HepG2 (cell line): ENCODE measurements at regions not wholly inside any gene's neighbourhood (a gene's known extent, or its start where the extent isn't known, plus 50 kb on each side); places are given as distances from the start of the nearest gene placed in this dataset.

Experiments used
- ATAC-seq: fragments of 200-7000 bp; cut with Tn5 transposase; 3 replicates; pipeline ENCODE4 v1.9.1; 2020; ENCODE audit warnings: mild to moderate bottlenecking, moderate library complexity
- BruUV-seq: library from RNA; stranded (reverse); fragments of 400-500 nt; replicated peaks from 2 replicates; lab custom pipeline; 2021; lab: Mats Ljungman, UMichigan
- CTCF ChIA-PET: fragments of 300-600 bp; formaldehyde crosslinking; extraction: SDS; loops from one replicate; lab custom pipeline; 2021; ENCODE audit warnings: low total read pairs, inconsistent platforms, low intra/inter-chr PET ratio; lab: Yijun Ruan, JAX
- POLR2A ChIA-PET: fragments of 350-600 bp; sonication (Branson Sonifier 250); formaldehyde crosslinking; loops from one replicate; lab custom pipeline; 2020; ENCODE audit warnings: antibody characterized with exemption, inconsistent platforms; lab: Yijun Ruan, JAX
- DNase-seq: peaks from one replicate; pipeline ENCODE4 v3.0.0-alpha.2; 2015; ENCODE audit warnings: low spot score
- FAIRE-seq: peaks from 3 replicates; lab custom pipeline; 2011; peaks lifted over from hg19 to GRCh38; lab: Jason Lieb, UNC
- H2AFZ ChIP-seq: one replicate; pipeline ENCODE4 v1.6.1; 2011; ENCODE audit warnings: low read length, inconsistent platforms
- H3K27ac ChIP-seq: fragments of 300-600 bp; 3 replicates; pipeline ENCODE4 v1.8.0; 2011; ENCODE audit warnings: mixed run types, mild to moderate bottlenecking, mixed read lengths, low read length, inconsistent platforms; ENCODE audit not compliant: insufficient read depth; ENCODE audit errors: extremely low read length
- H3K27me3 ChIP-seq, 2 experiments: fragments of 200-600 bp in 1 of 2; 2 replicates in 1 of 2; 3 replicates in 1 of 2; pipeline versions ENCODE4 v1.6.0 to v1.8.0; 2011; ENCODE audit warnings: low read length in 2 of 2, mild to moderate bottlenecking in 2 of 2, moderate library complexity in 2 of 2, inconsistent platforms in 1 of 2; ENCODE audit not compliant: insufficient read depth in 2 of 2, control insufficient read depth in 1 of 2
- H3K36me3 ChIP-seq, 2 experiments: fragments of 200-600 bp in 1 of 2; replicated peaks in 1 of 2; 2 replicates in 1 of 2; 3 replicates in 1 of 2; pipeline versions ENCODE4 v1.5.1 to v1.8.0; 2011; ENCODE audit warnings: low read length in 2 of 2, inconsistent platforms in 1 of 2; ENCODE audit not compliant: insufficient read depth in 2 of 2, control insufficient read depth in 1 of 2
- H3K4me1 ChIP-seq: 2 replicates; pipeline ENCODE4 v1.5.1; 2012; ENCODE audit warnings: low read length, inconsistent platforms; ENCODE audit not compliant: insufficient read depth
- H3K4me2 ChIP-seq: 2 replicates; pipeline ENCODE4 v1.6.0; 2011; ENCODE audit warnings: low read depth, low read length, inconsistent platforms
- H3K4me3 ChIP-seq, 3 experiments: fragments of 200-600 bp in 1 of 3; sonication (generic), shearing (Covaris generic) in 1 of 3; replicated peaks in 1 of 3; 2 replicates each; pipeline ENCODE4 v1.5.1; 2011 to 2016; ENCODE audit warnings: low read length in 3 of 3, inconsistent platforms in 2 of 3, low read depth in 2 of 3, mild to moderate bottlenecking in 2 of 3, control low read depth in 1 of 3, mixed read lengths in 1 of 3; ENCODE audit not compliant: insufficient read depth in 1 of 3
- H3K79me2 ChIP-seq: one replicate; pipeline ENCODE4 v1.6.1; 2011; ENCODE audit warnings: low read length, inconsistent platforms; ENCODE audit not compliant: insufficient read depth
- H3K9ac ChIP-seq: 2 replicates; pipeline ENCODE4 v1.6.0; 2011; ENCODE audit warnings: mild to moderate bottlenecking, low read depth, low read length, inconsistent platforms; ENCODE audit not compliant: insufficient read depth
- H3K9me3 ChIP-seq: 2 replicates; pipeline ENCODE4 v1.5.1; 2012; ENCODE audit warnings: mild to moderate bottlenecking, low read length
- H4K20me1 ChIP-seq: 2 replicates; pipeline ENCODE4 v1.6.0; 2011; ENCODE audit warnings: inconsistent platforms, mild to moderate bottlenecking, low read length, moderate library complexity; ENCODE audit not compliant: insufficient read depth
- CEBPG ChIP-seq: IDR thresholded peaks from 2 replicates; pipeline ENCODE4 v1.6.1; 2016
- CHCHD3 ChIP-seq: sonication (generic); formaldehyde crosslinking; IDR thresholded peaks from 2 replicates; pipeline ENCODE4 v1.8.0; 2022; ENCODE audit warnings: mild to moderate bottlenecking, missing genetic modification reagents, moderate library complexity
- HNRNPL ChIP-seq: fragments of 200-400 bp; formaldehyde crosslinking; IDR thresholded peaks from 2 replicates; pipeline ENCODE4 v1.6.1; 2017; ENCODE audit warnings: mild to moderate bottlenecking, low read depth, low read length
- ISX ChIP-seq: sonication (generic); formaldehyde crosslinking; conservative IDR thresholded peaks from 2 replicates; pipeline ENCODE4 v1.5.0; 2020; ENCODE audit warnings: missing genetic modification reagents
- KAT7 ChIP-seq: IDR thresholded peaks from 2 replicates; pipeline ENCODE4 v1.6.1; 2018; ENCODE audit warnings: borderline replicate concordance, missing compliant biosample characterization
- MEIS1 ChIP-seq: sonication (generic); formaldehyde crosslinking; IDR thresholded peaks from 2 replicates; pipeline ENCODE4 v1.9.0; 2021; ENCODE audit warnings: mild to moderate bottlenecking, missing genetic modification reagents, moderate library complexity, borderline replicate concordance
- PHF8 ChIP-seq: sonication (generic); formaldehyde crosslinking; IDR thresholded peaks from 2 replicates; pipeline ENCODE4 v1.5.0; 2020; ENCODE audit warnings: missing genetic modification reagents
- PLSCR1 ChIP-seq: sonication (generic); formaldehyde crosslinking; IDR thresholded peaks from 2 replicates; pipeline ENCODE4 v1.5.0; 2020; ENCODE audit warnings: missing genetic modification reagents, mild to moderate bottlenecking, borderline replicate concordance
- ZBTB25 ChIP-seq: IDR thresholded peaks from 2 replicates; pipeline ENCODE4 v1.6.1; 2018; ENCODE audit warnings: missing genetic modification reagents
- ZNF180 ChIP-seq: sonication (generic); formaldehyde crosslinking; IDR thresholded peaks from 2 replicates; pipeline ENCODE4 v1.4.0; 2020; ENCODE audit warnings: low read depth, missing genetic modification reagents, borderline replicate concordance
- ZNF333 ChIP-seq: sonication (generic); formaldehyde crosslinking; IDR thresholded peaks from 2 replicates; pipeline ENCODE4 v1.4.0; 2020; ENCODE audit warnings: mild to moderate bottlenecking, missing genetic modification reagents, borderline replicate concordance
- ZNF503 ChIP-seq: sonication (generic); formaldehyde crosslinking; IDR thresholded peaks from 2 replicates; pipeline ENCODE4 v1.4.0; 2020; ENCODE audit warnings: missing genetic modification reagents
- ZNF547 ChIP-seq: sonication (generic); formaldehyde crosslinking; IDR thresholded peaks from 2 replicates; pipeline ENCODE4 v1.5.1; 2020; ENCODE audit warnings: mild to moderate bottlenecking, missing genetic modification reagents
- ZNF574 ChIP-seq: sonication (generic); formaldehyde crosslinking; IDR thresholded peaks from 2 replicates; pipeline ENCODE4 v1.4.0; 2020; ENCODE audit warnings: missing genetic modification reagents
- ZNF746 ChIP-seq: sonication (generic); formaldehyde crosslinking; IDR thresholded peaks from 2 replicates; pipeline ENCODE4 v1.8.0; 2022; ENCODE audit warnings: mild to moderate bottlenecking, missing genetic modification reagents
- ZNF773 ChIP-seq: sonication (generic); formaldehyde crosslinking; IDR thresholded peaks from 2 replicates; pipeline ENCODE4 v1.4.0; 2020; ENCODE audit warnings: missing genetic modification reagents, borderline replicate concordance
- WGBS: methylation state at CpG from one replicate; pipeline ENCODE4 v1.1.6; 2017; ENCODE audit warnings: low lambda C conversion rate; 5-methylcytosine and 5-hydroxymethylcytosine counted together
- in situ Hi-C: cut with HindIII; loops from 2 replicates; pipeline ENCODE4 v1.10.0; 2017; ENCODE audit warnings: low pct_unique_long_range_greater_than_20kb; ENCODE audit not compliant: extremely low pct_ligation_motif_present
- intact Hi-C: fragments of 100-400 bp; cut with micrococcal nuclease; formaldehyde crosslinking; loops from one replicate; pipeline ENCODE4 v1.10.0; 2022; ENCODE audit not compliant: unreplicated experiment

GRCh38 chr6:12557765-12558164, 158.8 kb upstream of the PHACTR1 start (continued):
- TF ChIP-seq ZNF180 (CRISPR knock-in tag) = no peak
- no peak for TF ChIP-seq ZNF574

- DNase-seq (no peak), ATAC-seq (no peak), FAIRE-seq (no peak)
- H3K9ac ChIP-seq = no peak overlapping the region
- no peaks in the 10 kb centered on the region for H4K20me1 ChIP-seq
- no peak overlapping the region for H3K4me3 ChIP-seq
- no peaks in the 10 kb centered on the region for H3K27me3 ChIP-seq
- H3K4me1 ChIP-seq = no peaks in the 10 kb centered on the region
- no peak overlapping the region for H3K27ac ChIP-seq
- H3K79me2 ChIP-seq = no peaks in the 10 kb centered on the region
- in situ Hi-C loops = no loop called here
- no TSS peak for BruUV-seq
- H3K36me3 ChIP-seq = no peaks in the 10 kb centered on the region
- H3K9me3 ChIP-seq = no peaks in the 10 kb centered on the region
- intact Hi-C loops = no loop called here
- TF ChIP-seq HNRNPL = no peak
- TF ChIP-seq ZNF773 (CRISPR knock-in tag) = no peak
- no peak for TF ChIP-seq MEIS1 (CRISPR knock-in tag)
- TF ChIP-seq PLSCR1 (CRISPR knock-in tag) = no peak
- TF ChIP-seq ZNF503 (CRISPR knock-in tag) = no peak
- TF ChIP-seq ZNF547 (CRISPR knock-in tag) = no peak
- TF ChIP-seq ZNF333 = no peak
- TF ChIP-seq CEBPG (CRISPR knock-in tag) = no peak
- TF ChIP-seq KAT7 (CRISPR knock-in tag) = no peak
- TF ChIP-seq ZBTB25 = no peak
- TF ChIP-seq PHF8 = no peak
- no peak for TF ChIP-seq ZNF746 (CRISPR knock-in tag)
- TF ChIP-seq ISX = no peak
- TF ChIP-seq CHCHD3 = no peak
- H2AFZ ChIP-seq = no peak overlapping the region
- ChIA-PET CTCF (no interaction called here), POLR2A (no interaction called here)
- H3K4me2 ChIP-seq = no peak overlapping the region
- 21% methylated on average over 2 of the region's 5 CpGs for WGBS
These were observed 156.3 kb upstream of the PHACTR1 start for GRCh38 chr6:12560315-12560714.
